ENCODE measurements at regions not wholly inside any gene's neighbourhood (a gene's known extent, or its start where the extent isn't known, plus 50 kb on each side); places are given as distances from the start of the nearest gene placed in this dataset.

- TF ChIP-seq CTCF (conservative IDR thresholded peaks at IDR 0.05; ENCODE audit: low read length) (no peak), EZH2phosphoT487 (IDR thresholded peaks at IDR 0.05; ENCODE audit: borderline replicate concordance, low read depth, low read length) (no peak)
Measured at GRCh38 chr13:105863300-105863920, 672.1 kb downstream of the EFNB2 start.

All from OCI-LY7 (cell line).